ENCODE measurements at regions not wholly inside any gene's neighbourhood (a gene's known extent, or its start where the extent isn't known, plus 50 kb on each side); places are given as distances from the start of the nearest gene placed in this dataset.
A peak's percentile ranks its signal among the peaks of the same experiment; 100 is the strongest.

DNA sequence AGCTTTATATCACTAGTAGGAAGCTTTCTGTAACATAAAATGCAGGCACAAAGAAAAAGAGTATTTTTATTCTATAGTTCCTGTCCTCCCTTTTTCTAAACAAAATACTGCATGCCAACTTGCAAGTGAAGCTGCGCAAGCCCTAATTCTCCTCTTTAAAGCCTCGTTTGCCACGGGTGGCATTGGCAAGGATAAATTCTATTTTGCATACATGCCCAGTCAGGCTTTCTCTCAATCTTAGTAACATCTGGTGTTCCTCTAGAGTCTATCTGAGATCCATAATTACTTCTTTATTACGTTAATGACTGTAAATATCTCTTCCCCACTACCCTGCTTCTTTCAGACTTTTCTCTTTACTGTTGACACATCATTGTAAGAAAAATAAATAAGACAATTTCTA, 97.1 kb upstream of the DAAM1 start:
- Mint-ChIP-seq H3K27ac (no peak overlapping the region), H3K9me3 (ENCODE audit: low read depth) (no peaks in the 10 kb centered on the region), H3K36me3 (ENCODE audit: low read depth) (no peaks in the 10 kb centered on the region), H3K4me3 (no peak overlapping the region), H3K27me3 (peaks cover 7% of the 10 kb centered on the region), H3K4me1 (no peaks in the 10 kb centered on the region)
- DNase-seq (no peak), ATAC-seq (no peak)
- CTCF ChIA-PET: interaction anchor here (1.8 kb wide), 1 partner anchor 9 kb away, joined by 4 read pairs; no protein-coding TSS in a partner anchor
- POLR2A ChIA-PET: no interaction called here
- intact Hi-C loops (cut with DNase I, micrococcal nuclease): no loop called here

DNA sequence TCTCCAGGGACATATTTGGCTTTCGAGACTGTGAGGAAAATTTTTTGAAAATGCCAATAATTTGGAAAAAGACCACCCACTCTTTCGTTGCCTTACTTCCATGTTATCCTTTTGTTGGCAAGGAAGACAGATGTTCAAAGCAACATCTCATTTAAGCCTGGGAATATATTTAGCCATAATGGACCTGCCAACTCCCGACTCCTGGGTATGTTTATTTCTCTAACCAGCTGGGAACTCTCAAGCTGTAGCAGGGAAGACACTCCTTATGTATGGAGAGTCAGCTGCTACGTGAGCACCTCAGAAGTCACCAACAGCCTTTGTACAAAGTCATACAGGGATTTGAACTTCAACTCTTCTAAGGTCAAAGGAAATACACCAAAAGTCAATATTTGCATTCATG, 96.5 kb upstream of the DAAM1 start:
- POLR2A ChIA-PET: no interaction called here
- H3K27me3 Mint-ChIP-seq: peaks cover 7% of the 10 kb centered on the region
- H3K4me1 Mint-ChIP-seq: no peaks in the 10 kb centered on the region
- no peaks in the 10 kb centered on the region for H3K36me3 Mint-ChIP-seq (ENCODE audit: low read depth)
- no peaks in the 10 kb centered on the region for H3K9me3 Mint-ChIP-seq (ENCODE audit: low read depth)
- ATAC-seq: no peak
- intact Hi-C loops (cut with DNase I, micrococcal nuclease): no loop called here
- DNase-seq: no peak
- CTCF ChIA-PET: interaction anchor here (1.8 kb wide), 1 partner anchor 9 kb away, joined by 4 read pairs; no protein-coding TSS in a partner anchor
- H3K27ac Mint-ChIP-seq: no peak overlapping the region
- no peak overlapping the region for H3K4me3 Mint-ChIP-seq

DNA sequence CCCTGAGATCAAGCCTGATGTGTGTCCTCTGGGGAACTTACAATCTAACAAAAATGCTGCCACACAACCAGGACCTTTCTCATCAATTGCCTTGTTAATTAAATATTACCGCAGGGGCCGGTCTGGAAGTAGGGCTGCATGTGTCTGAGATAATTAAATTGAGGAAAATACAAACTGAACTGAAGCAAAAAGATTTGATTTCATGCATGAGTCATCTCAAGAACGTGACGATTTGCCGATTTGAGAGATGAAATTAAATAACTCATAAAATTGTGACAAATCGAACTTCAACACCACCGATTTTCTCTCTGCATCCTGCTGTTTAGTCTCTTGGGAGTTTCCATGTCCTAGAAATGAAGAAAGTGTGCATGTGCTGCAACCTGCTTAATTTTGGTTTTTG, 94.6 kb upstream of the DAAM1 start:
- POLR2A ChIA-PET: no interaction called here
- Mint-ChIP-seq H3K36me3 (ENCODE audit: low read depth) (no peaks in the 10 kb centered on the region), H3K27ac (no peak overlapping the region), H3K4me3 (no peak overlapping the region), H3K9me3 (ENCODE audit: low read depth) (no peaks in the 10 kb centered on the region), H3K4me1 (no peaks in the 10 kb centered on the region), H3K27me3 (peaks cover 7% of the 10 kb centered on the region)
- no peak for ATAC-seq
- DNase-seq: no peak
- CTCF ChIA-PET: no interaction called here
- intact Hi-C loops (cut with DNase I, micrococcal nuclease): no loop called here

DNA sequence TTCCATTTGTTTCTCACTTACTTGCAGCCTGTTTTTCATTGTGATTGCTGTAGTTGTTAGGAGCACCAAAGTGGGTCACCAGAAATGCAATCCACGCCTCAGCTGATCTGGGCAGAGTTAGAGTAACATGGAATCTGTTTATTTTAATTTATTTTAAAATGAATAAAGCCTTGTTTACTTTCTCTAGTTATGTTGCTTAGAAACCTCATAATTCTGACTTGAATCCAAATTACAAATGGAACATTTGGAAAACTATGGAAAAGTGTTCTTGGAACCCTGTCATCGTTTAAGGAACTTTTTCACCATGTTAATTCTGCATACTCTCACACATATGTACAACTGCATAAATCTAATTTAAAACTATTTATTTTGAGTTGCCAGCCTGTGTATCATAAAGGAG, 92.2 kb upstream of the DAAM1 start:
- Mint-ChIP-seq H3K36me3 (ENCODE audit: low read depth) (no peaks in the 10 kb centered on the region), H3K9me3 (ENCODE audit: low read depth) (no peaks in the 10 kb centered on the region), H3K4me3 (no peak overlapping the region), H3K4me1 (no peaks in the 10 kb centered on the region), H3K27ac (no peak overlapping the region), H3K27me3 (peaks cover 11% of the 10 kb centered on the region)
- intact Hi-C loops (cut with DNase I, micrococcal nuclease): no loop called here
- no peak for ATAC-seq
- no peak for DNase-seq
- ChIA-PET CTCF (no interaction called here), POLR2A (no interaction called here)

DNA sequence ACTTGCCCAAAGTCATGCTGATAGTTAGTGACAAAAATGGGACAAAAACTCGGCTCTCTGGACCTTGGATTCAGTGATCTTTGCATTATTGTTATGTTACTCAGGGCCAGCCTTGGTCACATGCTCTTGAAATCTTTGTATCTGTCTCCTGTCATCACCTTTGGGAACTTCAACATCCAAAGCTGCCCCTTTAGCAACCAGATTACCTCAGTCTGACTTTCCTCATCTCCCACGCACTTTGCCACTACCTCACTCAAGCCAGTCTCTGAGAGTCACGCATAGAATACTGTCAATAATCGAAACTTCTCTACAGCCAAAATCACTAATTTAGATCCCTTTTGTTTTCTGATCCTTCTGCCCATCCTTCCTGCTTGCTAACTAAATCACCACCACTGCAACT, 90.8 kb upstream of the DAAM1 start:
- Mint-ChIP-seq H3K36me3 (ENCODE audit: low read depth) (no peaks in the 10 kb centered on the region), H3K9me3 (ENCODE audit: low read depth) (no peaks in the 10 kb centered on the region), H3K4me3 (no peak overlapping the region), H3K27me3 (peaks cover 16% of the 10 kb centered on the region), H3K4me1 (no peaks in the 10 kb centered on the region), H3K27ac (no peak overlapping the region)
- ATAC-seq (no peak), DNase-seq (no peak)
- ChIA-PET CTCF (interaction anchor here (1.0 to 1.3 kb wide), 2 partner anchors 10 to 27 kb away, joined by 3 to 4 read pairs; no protein-coding TSS in a partner anchor), POLR2A (no interaction called here)
- intact Hi-C loops (cut with DNase I, micrococcal nuclease): no loop called here

DNA sequence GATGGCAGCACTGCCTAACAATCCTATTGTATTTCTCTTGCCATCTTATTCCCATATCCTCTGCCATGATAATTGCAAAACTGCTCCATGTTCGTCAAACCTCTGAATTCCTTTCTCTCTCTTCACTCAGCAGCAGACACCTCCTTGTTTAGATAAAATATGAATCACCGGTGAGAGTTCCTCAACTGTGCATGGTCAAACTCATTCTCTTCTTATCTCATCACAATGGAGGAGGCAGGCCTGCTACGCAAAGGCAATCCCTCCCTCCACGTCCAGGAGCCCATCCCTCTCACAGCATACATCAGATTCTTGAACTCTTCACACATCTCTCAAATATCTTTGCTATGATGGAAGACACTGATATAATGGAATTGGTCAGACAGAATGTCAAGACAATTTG, 90.1 kb upstream of the DAAM1 start:
- H3K36me3 Mint-ChIP-seq (ENCODE audit: low read depth): no peaks in the 10 kb centered on the region
- DNase-seq (no peak), ATAC-seq (no peak)
- no peaks in the 10 kb centered on the region for H3K4me1 Mint-ChIP-seq
- H3K27ac Mint-ChIP-seq: no peak overlapping the region
- H3K27me3 Mint-ChIP-seq: peaks cover 10% of the 10 kb centered on the region
- POLR2A ChIA-PET: no interaction called here
- intact Hi-C loops (cut with DNase I, micrococcal nuclease): no loop called here
- CTCF ChIA-PET: interaction anchor here (1.0 to 1.3 kb wide), 2 partner anchors 9 to 26 kb away, joined by 3 to 4 read pairs; no protein-coding TSS in a partner anchor
- no peak overlapping the region for H3K4me3 Mint-ChIP-seq
- no peaks in the 10 kb centered on the region for H3K9me3 Mint-ChIP-seq (ENCODE audit: low read depth)

DNA sequence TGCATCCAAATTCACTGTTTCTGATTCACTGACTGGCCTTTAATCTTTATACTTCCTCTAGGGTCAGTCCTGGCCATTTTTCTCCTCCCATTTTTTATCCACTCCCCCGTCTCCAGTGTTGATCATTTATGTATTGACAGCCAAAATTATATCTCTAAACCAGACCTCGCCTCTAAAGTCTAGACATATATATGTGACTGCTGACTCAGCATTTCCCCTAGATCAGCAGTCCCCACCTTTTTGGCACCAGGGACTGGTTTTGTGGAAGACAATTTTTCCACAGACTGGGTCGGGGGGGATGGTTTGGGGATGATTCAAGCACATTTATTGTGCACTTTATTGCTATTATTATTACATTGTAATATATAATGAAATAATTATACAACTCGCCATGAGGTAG, 88.3 kb upstream of the DAAM1 start:
- Mint-ChIP-seq H3K27me3 (peaks cover 18% of the 10 kb centered on the region), H3K9me3 (ENCODE audit: low read depth) (no peaks in the 10 kb centered on the region), H3K4me3 (no peak overlapping the region), H3K4me1 (no peaks in the 10 kb centered on the region), H3K27ac (no peak overlapping the region), H3K36me3 (ENCODE audit: low read depth) (no peaks in the 10 kb centered on the region)
- intact Hi-C loops (cut with DNase I, micrococcal nuclease): no loop called here
- DNase-seq (no peak), ATAC-seq (no peak)
- ChIA-PET POLR2A (no interaction called here), CTCF (interaction anchor here (0.8 kb wide), 1 partner anchor 13 kb away, joined by 3 read pairs; no protein-coding TSS in a partner anchor)

DNA sequence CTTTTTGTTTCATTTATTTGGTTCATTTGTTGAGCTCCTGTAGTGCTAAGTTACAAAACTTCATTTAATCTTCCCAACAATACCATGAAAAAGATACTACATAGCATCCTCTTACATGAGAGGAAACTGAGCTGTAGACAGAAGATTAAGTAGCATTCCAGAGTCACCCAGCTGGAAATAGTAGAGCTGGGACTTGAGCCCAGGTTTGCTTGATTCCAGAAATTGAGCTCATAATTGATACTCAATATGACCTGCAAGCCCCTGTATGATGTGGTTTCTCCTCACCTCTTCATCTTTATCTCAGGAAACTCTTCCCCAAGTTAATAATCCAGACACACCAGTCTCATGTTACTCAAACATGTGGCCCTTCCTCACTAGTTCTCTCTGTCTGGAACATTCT, 87.0 kb upstream of the DAAM1 start:
- ChIA-PET POLR2A (no interaction called here), CTCF (no interaction called here)
- no peak overlapping the region for H3K4me3 Mint-ChIP-seq
- no peaks in the 10 kb centered on the region for H3K4me1 Mint-ChIP-seq
- intact Hi-C loops (cut with DNase I, micrococcal nuclease): no loop called here
- H3K27ac Mint-ChIP-seq: no peak overlapping the region
- DNase-seq (no peak), ATAC-seq (no peak)
- no peaks in the 10 kb centered on the region for H3K36me3 Mint-ChIP-seq (ENCODE audit: low read depth)
- H3K9me3 Mint-ChIP-seq (ENCODE audit: low read depth): no peaks in the 10 kb centered on the region
- H3K27me3 Mint-ChIP-seq: peaks cover 19% of the 10 kb centered on the region

DNA sequence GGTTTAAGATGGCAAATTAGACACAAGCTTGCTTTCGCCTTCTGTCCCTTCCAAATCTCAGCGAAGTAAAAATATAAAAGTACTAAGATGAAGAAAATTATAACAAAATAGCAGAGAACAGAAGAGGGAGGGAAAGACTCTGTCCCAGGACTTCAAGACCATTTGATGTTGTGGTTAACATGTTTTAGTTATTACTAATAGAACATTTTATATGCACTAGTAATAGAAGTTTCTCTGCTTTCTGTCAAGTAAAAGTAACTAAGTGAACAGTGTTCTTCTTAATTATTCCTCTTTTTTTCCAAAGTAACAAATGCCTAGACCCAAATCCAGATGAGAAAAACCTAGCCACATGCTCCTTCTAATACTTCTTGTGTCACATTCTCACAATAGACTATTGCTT, 85.1 kb upstream of the DAAM1 start:
- ChIA-PET POLR2A (no interaction called here), CTCF (no interaction called here)
- no peak for DNase-seq
- Mint-ChIP-seq H3K27me3 (peaks cover 19% of the 10 kb centered on the region), H3K9me3 (ENCODE audit: low read depth) (no peaks in the 10 kb centered on the region), H3K4me1 (no peaks in the 10 kb centered on the region), H3K36me3 (ENCODE audit: low read depth) (no peaks in the 10 kb centered on the region), H3K27ac (no peak overlapping the region), H3K4me3 (no peak overlapping the region)
- intact Hi-C loops (cut with DNase I, micrococcal nuclease): no loop called here
- ATAC-seq: no peak

DNA sequence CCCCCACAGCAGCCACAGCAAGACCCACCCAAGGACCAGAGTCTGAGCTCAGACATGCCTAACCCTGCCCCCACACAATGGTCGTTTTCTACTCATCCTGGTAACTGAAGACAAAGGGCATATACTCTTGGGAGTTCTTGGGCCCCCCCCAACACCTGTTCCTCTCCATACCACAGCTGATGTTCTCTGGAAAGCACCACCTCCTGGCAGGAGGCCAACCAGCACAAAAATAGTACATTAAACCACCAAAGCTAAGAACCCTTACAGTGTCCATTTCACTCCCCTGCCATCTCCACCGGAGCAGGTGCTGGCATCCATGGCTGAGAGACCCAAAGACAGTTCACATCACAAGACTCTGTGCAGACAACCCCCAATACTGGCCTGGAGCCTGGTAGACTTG, 80.6 kb upstream of the DAAM1 start:
- Mint-ChIP-seq H3K9me3 (ENCODE audit: low read depth) (no peaks in the 10 kb centered on the region), H3K4me1 (no peaks in the 10 kb centered on the region), H3K36me3 (ENCODE audit: low read depth) (no peaks in the 10 kb centered on the region), H3K4me3 (no peak overlapping the region), H3K27ac (no peak overlapping the region), H3K27me3 (peaks cover 8% of the 10 kb centered on the region)
- intact Hi-C loops (cut with DNase I, micrococcal nuclease): no loop called here
- ChIA-PET POLR2A (no interaction called here), CTCF (interaction anchor here (0.6 to 1.4 kb wide), 2 partner anchors 10 to 1132 kb away, joined by 3 read pairs; no protein-coding TSS in a partner anchor)
- DNase-seq (no peak), ATAC-seq (no peak)

DNA sequence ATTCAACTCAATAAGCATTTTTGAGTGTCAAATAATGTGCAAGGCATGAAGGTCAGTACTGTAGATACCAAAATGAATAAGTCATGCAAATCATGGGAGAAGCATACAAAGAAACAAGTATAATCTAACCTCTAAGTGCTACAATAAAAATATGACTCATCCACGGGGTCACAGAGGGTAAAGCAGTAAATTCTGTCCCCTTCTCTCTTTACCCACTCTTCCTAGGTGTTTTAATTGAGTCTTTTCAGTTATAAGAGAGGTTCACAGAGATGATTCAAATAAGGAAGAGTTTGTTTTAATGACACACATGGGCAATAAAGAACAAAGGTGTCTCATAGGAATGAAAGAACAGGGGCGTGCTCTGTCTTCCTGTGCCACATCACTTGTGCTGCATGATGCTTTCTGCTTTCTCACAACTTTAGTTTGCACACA, 71.5 kb upstream of the DAAM1 start:
- H3K27me3 Mint-ChIP-seq: no peaks in the 10 kb centered on the region
- DNase-seq: no peak
- peak; percentile 83 for ATAC-seq
- intact Hi-C loops (cut with DNase I, micrococcal nuclease): no loop called here
- H3K27ac Mint-ChIP-seq: no peak overlapping the region
- H3K4me3 Mint-ChIP-seq: no peak overlapping the region
- POLR2A ChIA-PET: no interaction called here
- CTCF ChIA-PET: no interaction called here
- no peaks in the 10 kb centered on the region for H3K36me3 Mint-ChIP-seq (ENCODE audit: low read depth)
- H3K9me3 Mint-ChIP-seq (ENCODE audit: low read depth): no peaks in the 10 kb centered on the region
- peaks cover 2% of the 10 kb centered on the region for H3K4me1 Mint-ChIP-seq

DNA sequence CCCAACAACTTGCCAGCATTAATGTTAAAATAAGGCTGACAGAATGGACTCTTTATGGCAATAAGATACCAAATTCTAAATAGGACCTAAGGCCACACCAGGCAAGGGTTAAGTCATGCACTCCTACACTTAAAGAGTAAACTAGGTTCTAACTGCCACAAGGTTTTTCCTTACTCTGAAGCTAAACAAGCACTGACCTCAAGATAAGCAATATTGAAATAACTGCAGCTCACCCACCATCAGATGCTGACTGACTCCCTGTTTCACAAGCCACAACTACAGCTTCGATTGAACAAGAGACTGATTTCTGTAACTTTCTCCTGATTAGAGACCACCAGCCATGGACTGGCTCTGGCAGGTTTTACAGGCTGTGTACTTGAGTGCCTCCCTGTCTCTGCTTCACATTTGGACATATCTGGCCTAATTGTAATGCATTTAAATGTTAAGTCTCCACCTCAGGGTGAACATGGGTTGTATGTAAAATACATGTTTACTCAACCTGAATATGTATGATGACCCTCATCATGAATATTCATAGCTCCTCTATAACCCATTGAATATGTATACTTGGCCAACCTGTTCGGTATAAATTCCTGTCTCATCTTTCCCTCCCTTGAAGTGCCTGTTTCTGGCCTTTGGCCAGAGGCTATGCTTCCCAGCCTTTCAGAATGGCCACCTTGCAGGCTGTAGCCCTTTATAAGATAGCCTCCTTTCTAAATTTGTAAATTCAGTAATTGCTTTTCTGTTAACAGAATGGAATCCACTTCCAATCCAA, 70.5 kb upstream of the DAAM1 start:
- ATAC-seq (no peak), DNase-seq (no peak)
- H3K4me3 Mint-ChIP-seq: no peak overlapping the region
- H3K4me1 Mint-ChIP-seq: peaks cover 2% of the 10 kb centered on the region
- no peaks in the 10 kb centered on the region for H3K36me3 Mint-ChIP-seq (ENCODE audit: low read depth)
- ChIA-PET POLR2A (no interaction called here), CTCF (no interaction called here)
- no peaks in the 10 kb centered on the region for H3K9me3 Mint-ChIP-seq (ENCODE audit: low read depth)
- intact Hi-C loops (cut with DNase I, micrococcal nuclease): no loop called here
- H3K27ac Mint-ChIP-seq: no peak overlapping the region
- no peaks in the 10 kb centered on the region for H3K27me3 Mint-ChIP-seq
